Left ventricle myocardium inferior (tissue), 1 donor: ENCODE measurements at regions not wholly inside any gene's neighbourhood (a gene's known extent, or its start where the extent isn't known, plus 50 kb on each side); places are given as distances from the start of the nearest gene placed in this dataset.

Experiments used
- DNase-seq: peaks from one replicate; pipeline ENCODE4 v3.0.0-alpha.2; 2020
- H3K27ac ChIP-seq: fragments of 200-600 bp; replicated peaks from 2 replicates; pipeline ENCODE4 v1.8.0; 2021
- H3K27me3 ChIP-seq: fragments of 200-600 bp; 2 replicates; pipeline ENCODE4 v1.8.0; 2021; ENCODE audit warnings: low read depth
- H3K36me3 ChIP-seq: fragments of 200-600 bp; 2 replicates; pipeline ENCODE4 v1.8.0; 2021
- H3K4me1 ChIP-seq: fragments of 200-600 bp; 2 replicates; pipeline ENCODE4 v1.8.0; 2021
- H3K4me3 ChIP-seq: fragments of 200-600 bp; 2 replicates; pipeline ENCODE4 v1.8.0; 2021; ENCODE audit warnings: mild to moderate bottlenecking, moderate library complexity
- H3K9me3 ChIP-seq: fragments of 200-600 bp; replicated peaks from 2 replicates; pipeline ENCODE4 v1.8.0; 2021
- intact Hi-C: fragments of 100-400 bp; cut with micrococcal nuclease; formaldehyde crosslinking; loops from one replicate; pipeline ENCODE4 v1.11.0; 2022
- TF ChIP-seq, protein P1 (sequence below): fragments of 200-600 bp; IDR thresholded peaks from 2 replicates; pipeline ENCODE4 v1.8.0; 2021; ENCODE audit warnings: antibody characterized with exemption, mild to moderate bottlenecking, borderline replicate concordance
- donor health status: DM: no; HTN: yes; CAD: no; lungs with severe emphysema.

DNA sequence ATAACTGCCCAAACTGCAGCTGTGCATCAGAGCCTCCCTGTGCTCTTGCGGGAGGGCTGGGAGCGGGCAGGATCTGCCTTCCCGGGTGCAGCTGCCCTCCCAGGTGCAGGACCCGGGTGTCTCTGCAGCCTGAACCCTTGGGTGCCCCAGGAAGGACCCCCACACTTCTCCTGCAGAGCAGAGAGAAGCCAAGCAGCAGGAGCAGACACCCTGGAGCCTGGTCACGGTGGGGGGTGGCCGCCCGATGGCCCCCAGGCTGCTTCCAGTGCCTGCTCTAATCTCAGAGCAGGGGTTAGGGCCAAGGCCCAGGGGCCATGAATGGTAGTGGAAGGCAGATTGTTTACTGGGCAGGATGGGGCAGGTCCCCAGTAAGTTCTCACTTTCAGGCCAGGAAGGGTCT, 83.0 kb downstream of the RHOU start:
- DNase-seq, result no peak
- intact Hi-C loops, result no loop called here
- no peak overlapping the region for H3K27ac ChIP-seq
- H3K27me3 ChIP-seq, result peaks cover 29% of the 10 kb centered on the region
- no peaks in the 10 kb centered on the region for H3K4me1 ChIP-seq
- TF ChIP-seq, protein P1, sequence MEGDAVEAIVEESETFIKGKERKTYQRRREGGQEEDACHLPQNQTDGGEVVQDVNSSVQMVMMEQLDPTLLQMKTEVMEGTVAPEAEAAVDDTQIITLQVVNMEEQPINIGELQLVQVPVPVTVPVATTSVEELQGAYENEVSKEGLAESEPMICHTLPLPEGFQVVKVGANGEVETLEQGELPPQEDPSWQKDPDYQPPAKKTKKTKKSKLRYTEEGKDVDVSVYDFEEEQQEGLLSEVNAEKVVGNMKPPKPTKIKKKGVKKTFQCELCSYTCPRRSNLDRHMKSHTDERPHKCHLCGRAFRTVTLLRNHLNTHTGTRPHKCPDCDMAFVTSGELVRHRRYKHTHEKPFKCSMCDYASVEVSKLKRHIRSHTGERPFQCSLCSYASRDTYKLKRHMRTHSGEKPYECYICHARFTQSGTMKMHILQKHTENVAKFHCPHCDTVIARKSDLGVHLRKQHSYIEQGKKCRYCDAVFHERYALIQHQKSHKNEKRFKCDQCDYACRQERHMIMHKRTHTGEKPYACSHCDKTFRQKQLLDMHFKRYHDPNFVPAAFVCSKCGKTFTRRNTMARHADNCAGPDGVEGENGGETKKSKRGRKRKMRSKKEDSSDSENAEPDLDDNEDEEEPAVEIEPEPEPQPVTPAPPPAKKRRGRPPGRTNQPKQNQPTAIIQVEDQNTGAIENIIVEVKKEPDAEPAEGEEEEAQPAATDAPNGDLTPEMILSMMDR, result no peak
- H3K9me3 ChIP-seq, result no peaks in the 10 kb centered on the region
- H3K4me3 ChIP-seq, result no peak overlapping the region
- H3K36me3 ChIP-seq, result no peaks in the 10 kb centered on the region

DNA sequence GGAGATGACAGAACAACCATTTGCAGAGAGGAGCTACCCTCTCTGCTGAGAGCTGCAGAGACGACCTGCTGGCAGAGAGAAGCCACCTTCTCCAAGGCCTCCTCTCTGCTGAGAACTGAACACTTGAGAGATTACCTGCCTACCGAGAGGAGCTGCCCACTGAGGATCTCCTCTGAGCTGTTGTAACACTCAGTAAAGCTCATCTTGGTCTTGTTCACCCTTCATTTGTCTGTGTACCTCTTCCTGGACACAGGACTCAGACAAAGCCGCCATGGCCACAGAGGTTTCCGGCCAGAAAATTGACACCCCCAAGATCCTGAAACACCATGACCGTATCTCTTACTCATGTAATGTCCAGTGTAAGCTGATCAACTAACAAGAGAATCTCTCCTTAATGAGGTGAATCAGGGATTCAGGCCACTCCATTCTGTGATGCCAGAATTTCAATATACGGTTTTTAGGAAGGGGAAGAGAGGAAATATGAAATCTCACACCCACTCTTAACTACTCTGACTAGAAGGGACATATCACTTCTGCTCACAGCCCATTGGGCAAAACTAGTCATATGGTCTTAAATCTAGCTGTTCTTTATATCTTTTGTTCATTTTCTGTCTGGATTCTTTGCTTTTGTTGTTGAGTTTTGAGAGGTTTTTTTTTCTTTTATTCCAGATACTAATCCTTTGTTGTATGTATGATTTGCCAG, 83.8 kb downstream of the RHOU start:
- TF ChIP-seq, protein P1, result no peak
- intact Hi-C loops, result no loop called here
- Histone ChIP-seq H3K4me3 (no peak overlapping the region), H3K27me3 (peaks cover 27% of the 10 kb centered on the region), H3K9me3 (no peaks in the 10 kb centered on the region), H3K4me1 (no peaks in the 10 kb centered on the region), H3K36me3 (no peaks in the 10 kb centered on the region), H3K27ac (no peak overlapping the region)
- DNase-seq, result no peak

DNA sequence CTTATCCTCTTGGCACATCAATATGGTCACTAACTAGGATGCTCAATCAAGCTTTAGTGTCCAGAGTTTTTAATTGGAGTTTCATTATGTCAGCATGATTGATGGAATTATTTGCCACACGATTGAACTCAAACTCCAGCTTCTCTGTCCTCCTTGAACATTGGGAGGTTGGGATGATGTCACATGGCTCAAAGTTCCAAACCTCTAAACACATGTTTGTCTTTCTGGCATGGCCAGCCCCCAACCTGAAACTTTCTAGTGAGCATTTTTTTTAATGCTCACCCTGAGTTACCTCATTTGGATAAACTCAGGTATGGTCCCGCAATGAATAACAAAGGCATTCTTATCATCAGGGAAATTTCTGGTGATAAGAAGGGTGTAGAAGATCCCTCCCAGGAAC, 86.0 kb downstream of the RHOU start:
- TF ChIP-seq, protein P1, result no peak
- Histone ChIP-seq H3K27me3 (peaks cover 14% of the 10 kb centered on the region), H3K27ac (no peak overlapping the region), H3K4me3 (no peak overlapping the region), H3K4me1 (peaks cover under 1% of the 10 kb centered on the region), H3K9me3 (no peaks in the 10 kb centered on the region), H3K36me3 (no peaks in the 10 kb centered on the region)
- intact Hi-C loops, result no loop called here
- no peak for DNase-seq

DNA sequence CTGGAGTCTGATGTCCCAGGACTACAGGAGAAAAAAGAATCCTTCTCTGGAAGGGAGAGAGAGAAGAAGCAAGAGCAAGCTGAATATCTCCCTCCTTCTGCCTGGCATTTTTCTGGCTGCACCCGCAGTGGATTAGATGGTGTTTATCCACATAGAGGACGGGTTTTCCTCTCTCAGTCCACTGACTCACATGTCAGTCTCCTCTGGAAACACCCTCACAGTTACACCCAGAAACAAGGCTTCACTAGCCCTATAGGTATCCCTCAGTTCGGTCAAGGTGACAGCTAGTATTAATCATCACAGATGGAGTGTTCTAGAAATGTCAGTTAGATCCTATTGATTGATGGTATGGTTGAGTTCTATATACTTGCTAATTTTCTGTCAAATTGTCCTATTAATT, 87.9 kb downstream of the RHOU start:
- H3K27ac ChIP-seq, result no peak overlapping the region
- no peak for DNase-seq

DNA sequence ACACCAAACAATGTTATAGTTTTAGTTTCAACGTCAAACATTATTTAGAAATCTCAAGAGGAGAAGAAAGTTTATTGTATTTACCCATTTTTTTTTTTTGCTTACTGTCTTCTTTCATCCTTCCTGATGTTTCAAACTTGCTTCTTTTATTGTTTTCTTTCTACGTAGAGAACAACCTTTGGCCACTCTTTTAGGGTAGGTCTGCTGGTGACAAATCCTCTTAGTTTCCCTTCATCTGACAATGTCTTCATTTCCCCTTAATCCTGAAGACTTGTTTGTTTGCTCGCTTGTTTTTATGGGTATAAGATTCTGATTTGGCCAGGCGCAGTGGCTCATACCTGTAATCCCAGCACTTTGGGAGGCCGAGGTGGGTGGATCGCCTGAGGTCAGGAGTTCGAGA, 89.1 kb downstream of the RHOU start:
- no peaks in the 10 kb centered on the region for H3K36me3 ChIP-seq
- H3K4me3 ChIP-seq, result no peak overlapping the region
- TF ChIP-seq, protein P1, result no peak
- H3K4me1 ChIP-seq, result peaks cover 12% of the 10 kb centered on the region
- intact Hi-C loops, result no loop called here
- no peak overlapping the region for H3K27ac ChIP-seq
- H3K9me3 ChIP-seq, result no peaks in the 10 kb centered on the region
- H3K27me3 ChIP-seq, result peaks cover 37% of the 10 kb centered on the region
- DNase-seq, result no peak

More for the DNA sequence above, 87.9 kb downstream of the RHOU start:
- H3K4me3 ChIP-seq, result no peak overlapping the region
- peaks cover 12% of the 10 kb centered on the region for H3K4me1 ChIP-seq
- intact Hi-C loops, result no loop called here
- peaks cover 28% of the 10 kb centered on the region for H3K27me3 ChIP-seq
- H3K9me3 ChIP-seq, result no peaks in the 10 kb centered on the region
- TF ChIP-seq, protein P1, result no peak
- no peaks in the 10 kb centered on the region for H3K36me3 ChIP-seq
